ENCODE measurements at regions not wholly inside any gene's neighbourhood (a gene's known extent, or its start where the extent isn't known, plus 50 kb on each side); places are given as distances from the start of the nearest gene placed in this dataset.

DNA sequence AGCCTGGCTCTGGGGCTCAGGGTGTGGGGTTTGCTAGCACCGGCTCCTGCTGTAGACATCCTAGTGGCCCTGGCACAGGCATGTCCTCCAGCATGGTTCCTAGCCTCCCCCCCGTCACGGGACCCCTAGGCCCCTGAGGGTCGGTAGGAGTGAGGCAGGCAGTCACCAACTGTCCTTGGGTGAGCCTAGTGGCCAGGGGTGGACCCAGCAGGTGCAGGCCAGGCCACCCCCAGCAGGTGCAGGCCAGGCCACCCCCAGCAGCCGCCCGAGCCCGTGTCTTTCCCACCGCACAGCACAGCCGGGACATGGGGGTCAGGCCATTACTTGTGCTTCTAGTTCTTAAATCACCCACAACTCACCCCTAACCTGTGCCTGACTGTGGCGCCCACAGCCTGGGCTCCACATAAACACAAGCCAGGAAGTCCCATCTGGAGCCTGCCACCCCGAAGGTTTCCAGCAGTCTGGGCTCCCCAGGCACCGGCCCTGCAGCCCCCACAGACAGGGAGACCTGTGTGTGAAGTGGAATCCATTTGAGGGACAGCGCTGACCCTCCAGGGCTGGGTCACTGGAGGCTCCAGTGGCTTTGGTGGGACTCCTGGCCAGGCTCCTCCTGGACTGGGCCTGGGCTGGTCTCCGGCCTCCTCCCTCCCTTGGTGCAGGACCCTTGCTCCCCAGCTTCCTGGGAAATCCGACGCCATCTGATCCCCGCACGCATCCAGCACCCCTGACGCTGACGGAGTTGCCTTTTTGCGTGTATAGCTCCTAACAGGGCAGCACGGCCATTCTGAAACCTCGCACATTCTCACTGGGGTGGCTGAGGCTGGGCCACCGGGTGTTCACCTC, 114.1 kb upstream of the LPCAT1 start:
- TF ChIP-seq, protein P1, sequence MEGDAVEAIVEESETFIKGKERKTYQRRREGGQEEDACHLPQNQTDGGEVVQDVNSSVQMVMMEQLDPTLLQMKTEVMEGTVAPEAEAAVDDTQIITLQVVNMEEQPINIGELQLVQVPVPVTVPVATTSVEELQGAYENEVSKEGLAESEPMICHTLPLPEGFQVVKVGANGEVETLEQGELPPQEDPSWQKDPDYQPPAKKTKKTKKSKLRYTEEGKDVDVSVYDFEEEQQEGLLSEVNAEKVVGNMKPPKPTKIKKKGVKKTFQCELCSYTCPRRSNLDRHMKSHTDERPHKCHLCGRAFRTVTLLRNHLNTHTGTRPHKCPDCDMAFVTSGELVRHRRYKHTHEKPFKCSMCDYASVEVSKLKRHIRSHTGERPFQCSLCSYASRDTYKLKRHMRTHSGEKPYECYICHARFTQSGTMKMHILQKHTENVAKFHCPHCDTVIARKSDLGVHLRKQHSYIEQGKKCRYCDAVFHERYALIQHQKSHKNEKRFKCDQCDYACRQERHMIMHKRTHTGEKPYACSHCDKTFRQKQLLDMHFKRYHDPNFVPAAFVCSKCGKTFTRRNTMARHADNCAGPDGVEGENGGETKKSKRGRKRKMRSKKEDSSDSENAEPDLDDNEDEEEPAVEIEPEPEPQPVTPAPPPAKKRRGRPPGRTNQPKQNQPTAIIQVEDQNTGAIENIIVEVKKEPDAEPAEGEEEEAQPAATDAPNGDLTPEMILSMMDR (tag by site-specific recombination; IDR thresholded peaks at IDR 0.05), result no peak
- TF ChIP-seq, protein P2, sequence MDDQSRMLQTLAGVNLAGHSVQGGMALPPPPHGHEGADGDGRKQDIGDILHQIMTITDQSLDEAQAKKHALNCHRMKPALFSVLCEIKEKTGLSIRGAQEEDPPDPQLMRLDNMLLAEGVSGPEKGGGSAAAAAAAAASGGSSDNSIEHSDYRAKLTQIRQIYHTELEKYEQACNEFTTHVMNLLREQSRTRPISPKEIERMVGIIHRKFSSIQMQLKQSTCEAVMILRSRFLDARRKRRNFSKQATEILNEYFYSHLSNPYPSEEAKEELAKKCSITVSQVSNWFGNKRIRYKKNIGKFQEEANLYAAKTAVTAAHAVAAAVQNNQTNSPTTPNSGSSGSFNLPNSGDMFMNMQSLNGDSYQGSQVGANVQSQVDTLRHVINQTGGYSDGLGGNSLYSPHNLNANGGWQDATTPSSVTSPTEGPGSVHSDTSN (CRISPR knock-in tag; IDR thresholded peaks at IDR 0.05), result no peak
- no peak for TF ChIP-seq ZNF521 (tag by site-specific recombination; IDR thresholded peaks at IDR 0.05)
- TF ChIP-seq YY1 (tag by site-specific recombination; IDR thresholded peaks at IDR 0.05), result no peak

Measured in HEK293 (cell line).